GM12878 (cell line): ENCODE measurements at regions not wholly inside any gene's neighbourhood (a gene's known extent, or its start where the extent isn't known, plus 50 kb on each side); places are given as distances from the start of the nearest gene placed in this dataset.

Experiments used
- ATAC-seq: fragments of 200-7000 bp; cut with Tn5 transposase; 3 replicates; pipeline ENCODE4 v1.9.1; 2020; ENCODE audit warnings: mild to moderate bottlenecking, moderate library complexity
- BruUV-seq: library from RNA; stranded (reverse); fragments of 400-500 nt; replicated peaks from 2 replicates; lab custom pipeline; 2021; lab: Mats Ljungman, UMichigan
- CTCF ChIA-PET: fragments of 300-600 bp; sonication (Branson Sonifier 250); formaldehyde crosslinking; extraction: SDS; loops from one replicate; lab custom pipeline; 2021; ENCODE audit warnings: inconsistent platforms; lab: Yijun Ruan, JAX
- POLR2A ChIA-PET: fragments of 350-600 bp; formaldehyde crosslinking; extraction: SDS; loops from one replicate; lab custom pipeline; 2021; ENCODE audit warnings: inconsistent platforms; lab: Charles Lee
- RAD21 ChIA-PET: fragments of 300-600 bp; sonication (Branson Sonifier 250); formaldehyde crosslinking; loops from one replicate; lab custom pipeline; 2023; ENCODE audit warnings: antibody characterized with exemption; ENCODE audit not compliant: unreplicated experiment; lab: Charles Lee
- SMC1A ChIA-PET: fragments of 300-600 bp; sonication (Branson Sonifier 250); formaldehyde crosslinking; loops from one replicate; lab custom pipeline; 2023; ENCODE audit not compliant: unreplicated experiment, uncharacterized antibody; lab: Charles Lee
- DNase-seq: peaks from one replicate; pipeline ENCODE4 v3.0.0-alpha.2; 2011; ENCODE audit warnings: low read depth, low spot score
- FAIRE-seq: peaks from 3 replicates; lab custom pipeline; 2011; peaks lifted over from hg19 to GRCh38; lab: Jason Lieb, UNC
- H2AFZ ChIP-seq: 2 replicates; pipeline ENCODE4 v1.6.0; 2011; ENCODE audit warnings: low read depth, low read length, control low read depth; ENCODE audit not compliant: control insufficient read depth
- H3K27ac ChIP-seq: 2 replicates; pipeline ENCODE4 v1.5.1; 2011; ENCODE audit warnings: control low read depth; ENCODE audit not compliant: control insufficient read depth, insufficient read depth
- H3K27me3 ChIP-seq, 2 experiments: replicated peaks in 1 of 2; 2 replicates each; pipeline versions ENCODE4 v1.6.0 to v1.6.1; 2011; ENCODE audit warnings: low read length in 1 of 2; ENCODE audit not compliant: control insufficient read depth in 2 of 2, insufficient read depth in 2 of 2
- H3K36me3 ChIP-seq, 2 experiments: 2 replicates each; pipeline ENCODE4 v1.5.1; 2011; ENCODE audit warnings: low read length in 1 of 2; ENCODE audit not compliant: control insufficient read depth in 2 of 2, insufficient read depth in 2 of 2
- H3K4me1 ChIP-seq: 2 replicates; pipeline ENCODE4 v1.6.1; 2011; ENCODE audit warnings: mild to moderate bottlenecking, low read length, moderate library complexity, mixed read lengths; ENCODE audit not compliant: control insufficient read depth, insufficient read depth
- H3K4me2 ChIP-seq: 2 replicates; pipeline ENCODE4 v1.6.0; 2011; ENCODE audit warnings: control low read depth; ENCODE audit not compliant: control insufficient read depth, insufficient read depth
- H3K4me3 ChIP-seq: fragments of 200-600 bp; sonication (generic); 2 replicates; pipeline ENCODE4 v1.5.1; 2016
- H3K79me2 ChIP-seq: 2 replicates; pipeline ENCODE4 v1.6.0; 2011; ENCODE audit warnings: low read length; ENCODE audit not compliant: control insufficient read depth, insufficient read depth
- H3K9ac ChIP-seq: 2 replicates; pipeline ENCODE4 v1.8.0; 2011; ENCODE audit warnings: low read length, control low read depth, mixed read lengths; ENCODE audit not compliant: control insufficient read depth, insufficient read depth
- H3K9me3 ChIP-seq: replicated peaks from 3 replicates; pipeline ENCODE4 v1.5.1; 2011; ENCODE audit warnings: mild to moderate bottlenecking, low read length; ENCODE audit not compliant: control insufficient read depth, insufficient read depth
- H4K20me1 ChIP-seq: 2 replicates; pipeline ENCODE4 v1.6.0; 2011; ENCODE audit not compliant: control insufficient read depth, insufficient read depth
- BCL11A ChIP-seq: IDR thresholded peaks from 2 replicates; pipeline ENCODE4 v1.6.1; 2011; ENCODE audit warnings: low read depth, low read length
- EZH2 ChIP-seq: IDR thresholded peaks from 2 replicates; pipeline ENCODE4 v1.6.1; 2012; ENCODE audit warnings: low read depth, mild to moderate bottlenecking, control low read depth, inconsistent platforms, low read length, borderline replicate concordance; ENCODE audit not compliant: control insufficient read depth
- FOXM1 ChIP-seq: IDR thresholded peaks from 2 replicates; pipeline ENCODE4 v1.6.1; 2012; ENCODE audit warnings: low read depth, mild to moderate bottlenecking, inconsistent platforms, low read length, moderate library complexity
- POLR2A ChIP-seq: IDR thresholded peaks from 2 replicates; pipeline ENCODE4 v1.6.1; 2011; ENCODE audit warnings: low read depth, mild to moderate bottlenecking, low read length
- RAD21 ChIP-seq: IDR thresholded peaks from 2 replicates; pipeline ENCODE4 v1.6.1; 2011; ENCODE audit warnings: mild to moderate bottlenecking, low read depth, low read length, moderate library complexity; ENCODE audit not compliant: insufficient read depth
- SIX5 ChIP-seq: IDR thresholded peaks from 2 replicates; pipeline ENCODE4 v1.6.1; 2011; ENCODE audit warnings: mild to moderate bottlenecking, low read depth, low read length, moderate library complexity; ENCODE audit not compliant: severe bottlenecking
- WGBS: methylation state at CpG from one replicate; pipeline ENCODE4 v1.1.6; 2016; ENCODE audit warnings: low lambda C conversion rate; ENCODE audit not compliant: insufficient replicate concordance, insufficient coverage; ENCODE audit errors: missing lambda C conversion rate; 5-methylcytosine and 5-hydroxymethylcytosine counted together
- in situ Hi-C: fragments of 300-500 bp; cut with MboI; formaldehyde crosslinking; loops from 9 replicates; pipeline ENCODE4 v1.14.3; 2018; ENCODE audit warnings: mixed read lengths
- intact Hi-C: fragments of 100-400 bp; cut with micrococcal nuclease; formaldehyde crosslinking; loops from one replicate; pipeline ENCODE4 v1.14.2; 2022; ENCODE audit not compliant: unreplicated experiment
- TF ChIP-seq, protein P1 (sequence below): IDR thresholded peaks from 2 replicates; pipeline ENCODE4 v1.6.1; 2011; ENCODE audit warnings: borderline replicate concordance, low read depth, mild to moderate bottlenecking, moderate library complexity, mixed read lengths, low read length; ENCODE audit not compliant: insufficient read depth; ENCODE audit errors: extremely low read length
- TF ChIP-seq, protein P2 (sequence below): fragments of 450-650 bp; formaldehyde crosslinking; IDR thresholded peaks from 2 replicates; pipeline ENCODE4 v1.4.0; 2022; ENCODE audit warnings: mild to moderate bottlenecking, moderate library complexity
- TF ChIP-seq, protein P3 (sequence below): fragments of 450-650 bp; formaldehyde crosslinking; IDR thresholded peaks from 2 replicates; pipeline ENCODE4 v1.5.0; 2022; ENCODE audit warnings: mild to moderate bottlenecking, missing genetic modification characterization

DNA sequence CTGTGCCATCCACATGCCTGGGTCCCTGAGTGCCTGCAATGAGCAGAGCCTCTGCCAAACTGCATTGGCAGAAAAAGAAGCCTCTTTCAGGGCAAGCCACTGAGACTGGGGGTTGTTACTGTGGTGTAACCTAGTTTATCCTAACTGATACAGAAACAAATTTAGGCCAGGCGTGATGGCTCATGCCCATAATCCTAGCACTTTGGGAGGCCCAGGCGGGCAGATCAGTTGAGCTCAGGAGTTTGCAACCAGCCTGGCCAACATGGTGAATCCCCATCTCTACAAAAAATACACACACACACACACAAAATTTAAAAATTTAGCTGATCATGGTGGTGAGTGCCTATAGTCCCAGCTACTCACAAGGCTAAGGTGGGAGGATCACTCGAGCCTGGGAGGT lies 221.6 kb downstream of the TBC1D2B start:
- no peak for FAIRE-seq
- Histone ChIP-seq H3K36me3 (no peaks in the 10 kb centered on the region), H3K9ac (no peak overlapping the region)
- TF ChIP-seq, protein P1, sequence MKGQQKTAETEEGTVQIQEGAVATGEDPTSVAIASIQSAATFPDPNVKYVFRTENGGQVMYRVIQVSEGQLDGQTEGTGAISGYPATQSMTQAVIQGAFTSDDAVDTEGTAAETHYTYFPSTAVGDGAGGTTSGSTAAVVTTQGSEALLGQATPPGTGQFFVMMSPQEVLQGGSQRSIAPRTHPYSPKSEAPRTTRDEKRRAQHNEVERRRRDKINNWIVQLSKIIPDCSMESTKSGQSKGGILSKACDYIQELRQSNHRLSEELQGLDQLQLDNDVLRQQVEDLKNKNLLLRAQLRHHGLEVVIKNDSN, result no peak
- no peak for TF ChIP-seq FOXM1
- TF ChIP-seq RAD21, result no peak
- TF ChIP-seq EZH2, result no peak
- TF ChIP-seq SIX5, result no peak
- no peak for TF ChIP-seq POLR2A
- TF ChIP-seq, all 136 proteins: peak for 0
- intact Hi-C loops (no loop called here), in situ Hi-C loops (no loop called here)
- H3K27me3 ChIP-seq, result peaks cover 0 to 2% of the 10 kb centered on the region in 2 experiments; a peak in 2 of 4 replicates
- no peaks in the 10 kb centered on the region for H3K4me1 ChIP-seq
- CTCF ChIA-PET, result interaction anchor here (1.0 to 2.7 kb wide), 6 partner anchors 14 to 222 kb away, joined by 3 to 12 read pairs (median 8); no protein-coding TSS in a partner anchor
- BruUV-seq, result no TSS peak
- no peaks in the 10 kb centered on the region for H4K20me1 ChIP-seq
- no peak overlapping the region for H2AFZ ChIP-seq
- no peaks in the 10 kb centered on the region for H3K9me3 ChIP-seq
- no peak overlapping the region for H3K4me3 ChIP-seq
- H3K4me2 ChIP-seq, result no peak overlapping the region
- RAD21 ChIA-PET, result interaction anchor here (1.5 kb wide), 1 partner anchor 19 kb away, joined by 4 read pairs; no protein-coding TSS in a partner anchor
- SMC1A ChIA-PET, result interaction anchor here (0.6 to 1.5 kb wide), 5 partner anchors 13 to 201 kb away, joined by 3 read pairs; no protein-coding TSS in a partner anchor
- DNase-seq (no peak), ATAC-seq (no peak)
- POLR2A ChIA-PET, result interaction anchor here (0.6 kb wide), 2 partner anchors 196 to 227 kb away, joined by 4 to 5 read pairs; no protein-coding TSS in a partner anchor
- H3K79me2 ChIP-seq, result no peaks in the 10 kb centered on the region
- no peak overlapping the region for H3K27ac ChIP-seq
- WGBS, result 13% methylated on average over 3 of the region's 3 CpGs

DNA sequence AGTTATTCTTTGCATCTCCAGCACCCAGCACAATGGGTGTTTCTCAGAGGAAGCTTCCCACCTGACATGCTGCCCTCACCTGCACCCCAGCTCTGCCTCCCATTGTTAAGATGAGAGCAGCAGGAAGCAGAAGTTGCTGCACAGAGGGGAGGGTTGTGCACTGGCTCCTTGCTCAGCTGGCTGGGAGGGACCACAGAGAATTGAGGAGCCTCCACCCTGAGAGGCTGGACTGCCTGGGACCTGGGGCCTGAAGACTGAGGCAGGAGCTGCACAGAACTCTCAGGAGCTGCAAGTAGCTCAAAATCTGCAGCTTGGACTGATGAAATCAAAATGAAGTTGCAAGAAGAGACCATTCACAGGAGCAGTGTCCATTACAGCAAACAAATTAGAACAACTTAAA lies 222.3 kb upstream of the LINGO1 start:
- POLR2A ChIA-PET, result no interaction called here
- Histone ChIP-seq H3K9me3 (no peaks in the 10 kb centered on the region), H3K9ac (no peak overlapping the region), H3K4me3 (no peak overlapping the region), H4K20me1 (no peaks in the 10 kb centered on the region), H2AFZ (no peak overlapping the region), H3K27me3 (peaks cover 0 to 2% of the 10 kb centered on the region in 2 experiments; a peak in 2 of 4 replicates), H3K36me3 (no peaks in the 10 kb centered on the region), H3K4me2 (no peak overlapping the region), H3K4me1 (no peaks in the 10 kb centered on the region), H3K27ac (no peak overlapping the region), H3K79me2 (no peaks in the 10 kb centered on the region)
- no TSS peak for BruUV-seq
- intact Hi-C loops, result no loop called here
- RAD21 ChIA-PET, result interaction anchor here (1.0 kb wide), 1 partner anchor 15 kb away, joined by 3 read pairs; no protein-coding TSS in a partner anchor
- DNase-seq (no peak), ATAC-seq (no peak), FAIRE-seq (no peak)
- CTCF ChIA-PET, result interaction anchor here (1.0 to 1.4 kb wide), 4 partner anchors 15 to 55 kb away, joined by 3 to 8 read pairs (median 4); no protein-coding TSS in a partner anchor
- SMC1A ChIA-PET, result interaction anchor here (1.0 to 1.1 kb wide), 2 partner anchors 31 to 220 kb away, joined by 3 to 4 read pairs; no protein-coding TSS in a partner anchor
- in situ Hi-C loops, result no loop called here
- TF ChIP-seq, protein P2, sequence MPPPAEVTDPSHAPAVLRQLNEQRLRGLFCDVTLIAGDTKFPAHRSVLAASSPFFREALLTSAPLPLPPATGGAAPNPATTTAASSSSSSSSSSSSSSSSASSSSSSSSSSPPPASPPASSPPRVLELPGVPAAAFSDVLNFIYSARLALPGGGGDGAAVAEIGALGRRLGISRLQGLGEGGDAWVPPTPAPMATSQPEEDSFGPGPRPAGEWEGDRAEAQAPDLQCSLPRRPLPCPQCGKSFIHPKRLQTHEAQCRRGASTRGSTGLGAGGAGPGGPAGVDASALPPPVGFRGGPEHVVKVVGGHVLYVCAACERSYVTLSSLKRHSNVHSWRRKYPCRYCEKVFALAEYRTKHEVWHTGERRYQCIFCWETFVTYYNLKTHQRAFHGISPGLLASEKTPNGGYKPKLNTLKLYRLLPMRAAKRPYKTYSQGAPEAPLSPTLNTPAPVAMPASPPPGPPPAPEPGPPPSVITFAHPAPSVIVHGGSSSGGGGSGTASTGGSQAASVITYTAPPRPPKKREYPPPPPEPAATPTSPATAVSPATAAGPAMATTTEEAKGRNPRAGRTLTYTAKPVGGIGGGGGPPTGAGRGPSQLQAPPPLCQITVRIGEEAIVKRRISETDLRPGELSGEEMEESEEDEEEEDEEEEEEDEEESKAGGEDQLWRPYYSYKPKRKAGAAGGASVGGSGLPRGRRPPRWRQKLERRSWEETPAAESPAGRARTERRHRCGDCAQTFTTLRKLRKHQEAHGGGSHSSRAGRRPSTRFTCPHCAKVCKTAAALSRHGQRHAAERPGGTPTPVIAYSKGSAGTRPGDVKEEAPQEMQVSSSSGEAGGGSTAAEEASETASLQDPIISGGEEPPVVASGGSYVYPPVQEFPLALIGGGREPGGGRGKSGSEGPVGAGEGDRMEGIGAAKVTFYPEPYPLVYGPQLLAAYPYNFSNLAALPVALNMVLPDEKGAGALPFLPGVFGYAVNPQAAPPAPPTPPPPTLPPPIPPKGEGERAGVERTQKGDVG (CRISPR knock-in tag), result no peak
- no peak for TF ChIP-seq BCL11A
- TF ChIP-seq, protein P3, sequence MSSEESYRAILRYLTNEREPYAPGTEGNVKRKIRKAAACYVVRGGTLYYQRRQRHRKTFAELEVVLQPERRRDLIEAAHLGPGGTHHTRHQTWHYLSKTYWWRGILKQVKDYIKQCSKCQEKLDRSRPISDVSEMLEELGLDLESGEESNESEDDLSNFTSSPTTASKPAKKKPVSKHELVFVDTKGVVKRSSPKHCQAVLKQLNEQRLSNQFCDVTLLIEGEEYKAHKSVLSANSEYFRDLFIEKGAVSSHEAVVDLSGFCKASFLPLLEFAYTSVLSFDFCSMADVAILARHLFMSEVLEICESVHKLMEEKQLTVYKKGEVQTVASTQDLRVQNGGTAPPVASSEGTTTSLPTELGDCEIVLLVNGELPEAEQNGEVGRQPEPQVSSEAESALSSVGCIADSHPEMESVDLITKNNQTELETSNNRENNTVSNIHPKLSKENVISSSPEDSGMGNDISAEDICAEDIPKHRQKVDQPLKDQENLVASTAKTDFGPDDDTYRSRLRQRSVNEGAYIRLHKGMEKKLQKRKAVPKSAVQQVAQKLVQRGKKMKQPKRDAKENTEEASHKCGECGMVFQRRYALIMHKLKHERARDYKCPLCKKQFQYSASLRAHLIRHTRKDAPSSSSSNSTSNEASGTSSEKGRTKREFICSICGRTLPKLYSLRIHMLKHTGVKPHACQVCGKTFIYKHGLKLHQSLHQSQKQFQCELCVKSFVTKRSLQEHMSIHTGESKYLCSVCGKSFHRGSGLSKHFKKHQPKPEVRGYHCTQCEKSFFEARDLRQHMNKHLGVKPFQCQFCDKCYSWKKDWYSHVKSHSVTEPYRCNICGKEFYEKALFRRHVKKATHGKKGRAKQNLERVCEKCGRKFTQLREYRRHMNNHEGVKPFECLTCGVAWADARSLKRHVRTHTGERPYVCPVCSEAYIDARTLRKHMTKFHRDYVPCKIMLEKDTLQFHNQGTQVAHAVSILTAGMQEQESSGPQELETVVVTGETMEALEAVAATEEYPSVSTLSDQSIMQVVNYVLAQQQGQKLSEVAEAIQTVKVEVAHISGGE (CRISPR knock-in tag), result no peak
- TF ChIP-seq EZH2, result no peak
